Caco-2 (cell line): ENCODE measurements at regions not wholly inside any gene's neighbourhood (a gene's known extent, or its start where the extent isn't known, plus 50 kb on each side); places are given as distances from the start of the nearest gene placed in this dataset.

Source experiments
- BruUV-seq: library from RNA; stranded (reverse); fragments of 400-500 nt; replicated peaks from 2 replicates; lab custom pipeline; 2021; lab: Mats Ljungman, UMichigan
- CTCF ChIA-PET: fragments of 300-600 bp; sonication (Branson Sonifier 250); formaldehyde crosslinking; loops from one replicate; lab custom pipeline; 2022; ENCODE audit warnings: antibody characterized with exemption; lab: Charles Lee
- POLR2A ChIA-PET: fragments of 300-600 bp; sonication (Branson Sonifier 250); formaldehyde crosslinking; loops from one replicate; lab custom pipeline; 2022; ENCODE audit warnings: antibody characterized with exemption; lab: Charles Lee
- DNase-seq, 2 experiments: peaks; one replicate each; pipeline versions ENCODE4 v3.0.0 to v3.0.0-alpha.2; 2020 to 2022
- H3K27me3 ChIP-seq: replicated peaks from 2 replicates; pipeline ENCODE4 v1.6.0; 2011; ENCODE audit warnings: low read length; ENCODE audit not compliant: control insufficient read depth, insufficient read depth
- H3K36me3 ChIP-seq: 2 replicates; pipeline ENCODE4 v1.5.1; 2011; ENCODE audit warnings: low read length; ENCODE audit not compliant: control insufficient read depth, insufficient read depth
- H3K4me1 ChIP-seq: fragments of 250-450 bp; sonication (Bioruptor Pico); 2 replicates; pipeline ENCODE4 v1.5.1; 2020; ENCODE audit warnings: mild to moderate bottlenecking
- H3K4me3 ChIP-seq: 2 replicates; pipeline ENCODE4 v1.5.1; 2011; ENCODE audit warnings: low read depth, mild to moderate bottlenecking, control low read depth, low read length
- H3K9me3 ChIP-seq: fragments of 250-450 bp; sonication (Bioruptor Pico); 2 replicates; pipeline ENCODE4 v1.5.1; 2020; ENCODE audit warnings: mild to moderate bottlenecking, moderate library complexity
- H3K27ac Mint-ChIP-seq: one replicate; pipeline ENCODE4 v1.8.0; 2022; ENCODE audit warnings: mixed read lengths; ENCODE audit not compliant: unreplicated experiment
- H3K27me3 Mint-ChIP-seq: one replicate; pipeline ENCODE4 v1.8.0; 2022; ENCODE audit warnings: mixed read lengths; ENCODE audit not compliant: insufficient read depth, unreplicated experiment
- H3K36me3 Mint-ChIP-seq: one replicate; pipeline ENCODE4 v1.8.0; 2022; ENCODE audit warnings: mild to moderate bottlenecking, mixed read lengths; ENCODE audit not compliant: insufficient read depth, unreplicated experiment
- H3K4me1 Mint-ChIP-seq: one replicate; pipeline ENCODE4 v1.8.0; 2022; ENCODE audit warnings: low read depth, mixed read lengths; ENCODE audit not compliant: unreplicated experiment
- H3K4me3 Mint-ChIP-seq: one replicate; pipeline ENCODE4 v1.8.0; 2022; ENCODE audit warnings: mild to moderate bottlenecking, moderate library complexity, mixed read lengths; ENCODE audit not compliant: unreplicated experiment
- H3K9me3 Mint-ChIP-seq: one replicate; pipeline ENCODE4 v1.8.0; 2022; ENCODE audit warnings: mixed read lengths; ENCODE audit not compliant: unreplicated experiment
- intact Hi-C: fragments of 100-400 bp; cut with micrococcal nuclease; formaldehyde crosslinking; loops from one replicate; pipeline ENCODE4 v1.10.0; 2022; ENCODE audit not compliant: unreplicated experiment
- TF ChIP-seq, protein P1 (sequence below), 2 experiments: fragments of 200-600 bp in 1 of 2; IDR thresholded peaks; 1 replicate in 1 of 2; 2 replicates in 1 of 2; pipeline versions ENCODE4 v1.5.1 to v1.8.0; 2011 to 2022; ENCODE audit warnings: antibody characterized with exemption in 1 of 2, control low read depth in 1 of 2, inconsistent platforms in 1 of 2, low read depth in 1 of 2, low read length in 1 of 2, mild to moderate bottlenecking in 1 of 2, moderate library complexity in 1 of 2; ENCODE audit not compliant: insufficient read depth in 1 of 2, severe bottlenecking in 1 of 2, unreplicated experiment in 1 of 2

DNA sequence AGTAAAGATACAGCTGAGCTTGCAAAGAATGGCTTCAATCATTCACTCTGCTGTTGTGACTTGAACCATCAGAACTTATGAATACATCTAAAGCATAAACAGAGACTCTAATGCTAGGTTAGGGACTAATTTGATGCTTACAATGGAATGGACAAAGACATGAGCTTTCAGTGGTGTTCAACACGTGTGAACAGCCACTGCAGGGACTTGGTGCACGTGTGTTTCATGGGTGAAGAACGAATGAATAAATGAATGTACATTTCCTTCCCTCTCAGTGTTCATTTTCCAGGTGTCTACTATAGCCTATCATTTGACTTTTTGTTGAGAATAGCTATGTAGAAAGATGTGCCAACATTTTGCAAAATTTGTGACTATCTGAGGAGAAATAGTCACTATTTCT, 98.3 kb downstream of the VIP start:
- TF ChIP-seq, protein P1, sequence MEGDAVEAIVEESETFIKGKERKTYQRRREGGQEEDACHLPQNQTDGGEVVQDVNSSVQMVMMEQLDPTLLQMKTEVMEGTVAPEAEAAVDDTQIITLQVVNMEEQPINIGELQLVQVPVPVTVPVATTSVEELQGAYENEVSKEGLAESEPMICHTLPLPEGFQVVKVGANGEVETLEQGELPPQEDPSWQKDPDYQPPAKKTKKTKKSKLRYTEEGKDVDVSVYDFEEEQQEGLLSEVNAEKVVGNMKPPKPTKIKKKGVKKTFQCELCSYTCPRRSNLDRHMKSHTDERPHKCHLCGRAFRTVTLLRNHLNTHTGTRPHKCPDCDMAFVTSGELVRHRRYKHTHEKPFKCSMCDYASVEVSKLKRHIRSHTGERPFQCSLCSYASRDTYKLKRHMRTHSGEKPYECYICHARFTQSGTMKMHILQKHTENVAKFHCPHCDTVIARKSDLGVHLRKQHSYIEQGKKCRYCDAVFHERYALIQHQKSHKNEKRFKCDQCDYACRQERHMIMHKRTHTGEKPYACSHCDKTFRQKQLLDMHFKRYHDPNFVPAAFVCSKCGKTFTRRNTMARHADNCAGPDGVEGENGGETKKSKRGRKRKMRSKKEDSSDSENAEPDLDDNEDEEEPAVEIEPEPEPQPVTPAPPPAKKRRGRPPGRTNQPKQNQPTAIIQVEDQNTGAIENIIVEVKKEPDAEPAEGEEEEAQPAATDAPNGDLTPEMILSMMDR (IDR thresholded peaks at IDR 0.05; ENCODE audit: insufficient read depth in 1 of 2, low read depth in 1 of 2, low read length in 1 of 2, severe bottlenecking in 1 of 2, unreplicated experiment in 1 of 2): no peak
- Histone ChIP-seq H3K4me3 (no peak overlapping the region), H3K36me3 (no peaks in the 10 kb centered on the region), H3K9me3 (no peaks in the 10 kb centered on the region; the same call in 1 of the 2 replicates), H3K27me3 (no peaks in the 10 kb centered on the region), H3K4me1 (no peaks in the 10 kb centered on the region)
- no peak for DNase-seq
- H3K9me3 Mint-ChIP-seq: no peaks in the 10 kb centered on the region
- no peak overlapping the region for H3K4me3 Mint-ChIP-seq
- ChIA-PET POLR2A (no interaction called here), CTCF (no interaction called here)
- no peaks in the 10 kb centered on the region for H3K36me3 Mint-ChIP-seq
- no peak overlapping the region for H3K27ac Mint-ChIP-seq
- H3K27me3 Mint-ChIP-seq: peaks cover 6% of the 10 kb centered on the region
- no peaks in the 10 kb centered on the region for H3K4me1 Mint-ChIP-seq
- BruUV-seq: no TSS peak
- intact Hi-C loops: no loop called here

DNA sequence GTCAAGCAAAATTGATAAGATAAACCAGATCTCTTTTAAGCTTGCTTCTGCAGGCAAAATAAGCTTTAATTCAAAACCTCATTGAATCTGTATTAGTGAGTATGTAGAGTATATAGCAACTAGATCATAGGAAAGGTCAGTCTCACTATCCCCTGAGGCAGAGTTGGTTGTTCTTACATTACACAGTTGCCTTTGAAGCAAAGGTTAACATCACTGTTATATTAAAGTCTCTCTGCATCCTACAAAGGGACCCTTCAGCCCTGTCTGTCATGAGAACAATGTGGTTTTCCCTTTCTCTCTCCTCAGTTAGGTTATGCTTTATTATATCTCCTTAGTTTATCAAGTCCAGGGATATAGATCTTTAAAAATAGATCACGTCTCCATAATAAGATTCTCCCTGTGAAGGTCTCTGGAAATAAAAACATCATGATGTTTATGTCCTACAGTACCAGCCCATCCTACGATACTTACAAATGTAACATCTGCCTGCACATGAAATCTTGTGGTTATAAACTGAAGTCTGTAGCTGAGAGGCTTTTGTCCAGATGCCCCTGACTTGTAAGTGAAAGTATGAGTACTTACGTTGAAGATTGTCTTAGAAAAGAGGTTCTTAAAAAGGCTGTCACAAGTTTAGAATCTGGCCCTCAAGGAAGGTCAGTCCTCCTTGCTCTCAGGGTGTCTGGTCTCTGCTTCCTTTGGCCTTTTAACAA, 103.6 kb downstream of the VIP start:
- intact Hi-C loops: no loop called here
- Histone ChIP-seq H3K36me3 (no peaks in the 10 kb centered on the region), H3K4me3 (no peak overlapping the region), H3K9me3 (no peaks in the 10 kb centered on the region), H3K4me1 (no peaks in the 10 kb centered on the region), H3K27me3 (no peaks in the 10 kb centered on the region)
- Mint-ChIP-seq H3K36me3 (no peaks in the 10 kb centered on the region), H3K9me3 (no peaks in the 10 kb centered on the region), H3K4me3 (no peak overlapping the region), H3K27ac (no peak overlapping the region), H3K4me1 (no peaks in the 10 kb centered on the region), H3K27me3 (peaks cover 7% of the 10 kb centered on the region)
- CTCF ChIA-PET: no interaction called here
- POLR2A ChIA-PET: no interaction called here
- TF ChIP-seq, protein P1 (IDR thresholded peaks at IDR 0.05; ENCODE audit: insufficient read depth in 1 of 2, low read depth in 1 of 2, low read length in 1 of 2, severe bottlenecking in 1 of 2, unreplicated experiment in 1 of 2): no peak
- no TSS peak for BruUV-seq
- no peak for DNase-seq

DNA sequence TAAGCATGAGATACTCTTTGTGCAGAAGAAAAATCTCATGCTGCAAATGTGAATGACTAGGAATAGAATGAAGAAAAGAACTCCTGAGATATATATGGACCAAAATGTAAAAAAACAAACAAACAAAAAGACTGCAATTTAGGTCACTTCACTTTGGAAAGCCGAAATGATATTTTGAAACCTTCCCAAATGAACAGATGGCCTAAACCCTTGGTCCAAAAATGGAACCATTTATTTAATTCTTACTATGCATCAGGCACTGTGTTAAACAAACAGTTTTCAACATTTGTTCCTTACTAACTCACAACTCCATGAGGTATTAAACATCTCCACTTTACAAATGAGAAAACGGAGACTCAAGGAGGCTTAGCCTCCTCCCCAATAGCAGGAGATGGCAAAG, 107.5 kb downstream of the VIP start:
- Histone ChIP-seq H3K27me3 (no peaks in the 10 kb centered on the region), H3K9me3 (no peaks in the 10 kb centered on the region), H3K36me3 (no peaks in the 10 kb centered on the region), H3K4me3 (no peak overlapping the region), H3K4me1 (no peaks in the 10 kb centered on the region)
- DNase-seq: no peak
- no TSS peak for BruUV-seq
- ChIA-PET CTCF (no interaction called here), POLR2A (no interaction called here)
- Mint-ChIP-seq H3K4me1 (no peaks in the 10 kb centered on the region), H3K27me3 (peaks cover 2% of the 10 kb centered on the region), H3K36me3 (no peaks in the 10 kb centered on the region), H3K27ac (no peak overlapping the region), H3K9me3 (no peaks in the 10 kb centered on the region), H3K4me3 (no peak overlapping the region)
- TF ChIP-seq, protein P1 (IDR thresholded peaks at IDR 0.05; ENCODE audit: insufficient read depth in 1 of 2, low read depth in 1 of 2, low read length in 1 of 2, severe bottlenecking in 1 of 2, unreplicated experiment in 1 of 2): no peak
- intact Hi-C loops: no loop called here
